CD8-positive, alpha-beta memory T cell (primary cell): ENCODE measurements at regions not wholly inside any gene's neighbourhood (a gene's known extent, or its start where the extent isn't known, plus 50 kb on each side); places are given as distances from the start of the nearest gene placed in this dataset.

Experiments
- CTCF ChIA-PET: fragments of 350-600 bp; sonication (Branson Sonifier 250); formaldehyde crosslinking; loops from one replicate; lab custom pipeline; 2021; ENCODE audit warnings: antibody characterized with exemption; lab: Charles Lee
- POLR2A ChIA-PET: fragments of 350-600 bp; sonication (Branson Sonifier 250); formaldehyde crosslinking; loops from one replicate; lab custom pipeline; 2021; ENCODE audit warnings: antibody characterized with exemption; lab: Charles Lee
- DNase-seq, 5 donors: peaks; one replicate each; pipeline versions ENCODE4 v3.0.0 to v3.0.0-alpha.2; 2020 to 2022; ENCODE audit warnings: mixed read lengths in 1 of 5
- H3K27ac ChIP-seq: one replicate; pipeline ENCODE4 v1.7.0; 2013; ENCODE audit warnings: low read depth, mild to moderate bottlenecking, low read length, moderate library complexity
- H3K27me3 ChIP-seq: 2 replicates; pipeline ENCODE4 v1.7.0; 2013; ENCODE audit warnings: low read length, mild to moderate bottlenecking; ENCODE audit not compliant: insufficient read depth, poor library complexity, severe bottlenecking
- H3K36me3 ChIP-seq: 2 replicates; pipeline ENCODE4 v1.7.0; 2013; ENCODE audit warnings: mild to moderate bottlenecking, low read length, moderate library complexity; ENCODE audit not compliant: insufficient read depth
- H3K4me1 ChIP-seq: 2 replicates; pipeline ENCODE4 v1.7.0; 2013; ENCODE audit warnings: mild to moderate bottlenecking, low read length, moderate library complexity; ENCODE audit not compliant: insufficient read depth
- H3K4me3 ChIP-seq: 2 replicates; pipeline ENCODE4 v1.7.0; 2013; ENCODE audit warnings: mild to moderate bottlenecking, low read length
- H3K9me3 ChIP-seq: 2 replicates; pipeline ENCODE4 v1.7.0; 2013; ENCODE audit warnings: mild to moderate bottlenecking, low read length
- H3K27ac Mint-ChIP-seq, 8 donors: one replicate each; pipeline ENCODE4 v1.8.0; 2020 to 2021; ENCODE audit warnings: mixed read lengths in 8 of 8, mild to moderate bottlenecking in 6 of 8, inconsistent platforms in 3 of 8, moderate library complexity in 3 of 8
- H3K27me3 Mint-ChIP-seq, 2 donors: one replicate each; pipeline ENCODE4 v1.8.0; 2020 to 2021; ENCODE audit warnings: mixed read lengths in 2 of 2, mild to moderate bottlenecking in 1 of 2, moderate library complexity in 1 of 2
- H3K36me3 Mint-ChIP-seq, 3 donors: one replicate each; pipeline ENCODE4 v1.8.0; 2020 to 2021; ENCODE audit warnings: mixed read lengths in 3 of 3, inconsistent platforms in 1 of 3, mild to moderate bottlenecking in 1 of 3
- H3K4me1 Mint-ChIP-seq, 3 donors: one replicate each; pipeline ENCODE4 v1.8.0; 2020 to 2021; ENCODE audit warnings: mixed read lengths in 3 of 3, inconsistent platforms in 1 of 3, mild to moderate bottlenecking in 1 of 3
- H3K4me3 Mint-ChIP-seq, 7 donors: one replicate each; pipeline ENCODE4 v1.8.0; 2020 to 2021; ENCODE audit warnings: mixed read lengths in 7 of 7, mild to moderate bottlenecking in 6 of 7, moderate library complexity in 4 of 7, inconsistent platforms in 2 of 7
- H3K9me3 Mint-ChIP-seq, 5 donors: one replicate each; pipeline ENCODE4 v1.8.0; 2020 to 2022; ENCODE audit warnings: mixed read lengths in 5 of 5, mild to moderate bottlenecking in 3 of 5, moderate library complexity in 2 of 5, inconsistent platforms in 1 of 5

- Histone ChIP-seq H3K36me3 (no peaks in the 10 kb centered on the region), H3K27ac (no peak overlapping the region), H3K9me3 (no peaks in the 10 kb centered on the region), H3K27me3 (no peaks in the 10 kb centered on the region), H3K4me1 (no peaks in the 10 kb centered on the region), H3K4me3 (no peak overlapping the region)
- Mint-ChIP-seq H3K4me3 (no peak overlapping the region), H3K27ac (no peak overlapping the region), H3K9me3 (peaks cover 0 to 3% (median 0%) of the 10 kb centered on the region in 5 donors), H3K4me1 (no peaks in the 10 kb centered on the region), H3K27me3 (peaks cover 0 to 2% of the 10 kb centered on the region in 2 donors), H3K36me3 (no peaks in the 10 kb centered on the region)
- CTCF ChIA-PET = no interaction called here
- POLR2A ChIA-PET = no interaction called here
- no peak for DNase-seq
Observed at GRCh38 chr18:78090584-78090983, 840.9 kb downstream of the GALR1 start.

DNA sequence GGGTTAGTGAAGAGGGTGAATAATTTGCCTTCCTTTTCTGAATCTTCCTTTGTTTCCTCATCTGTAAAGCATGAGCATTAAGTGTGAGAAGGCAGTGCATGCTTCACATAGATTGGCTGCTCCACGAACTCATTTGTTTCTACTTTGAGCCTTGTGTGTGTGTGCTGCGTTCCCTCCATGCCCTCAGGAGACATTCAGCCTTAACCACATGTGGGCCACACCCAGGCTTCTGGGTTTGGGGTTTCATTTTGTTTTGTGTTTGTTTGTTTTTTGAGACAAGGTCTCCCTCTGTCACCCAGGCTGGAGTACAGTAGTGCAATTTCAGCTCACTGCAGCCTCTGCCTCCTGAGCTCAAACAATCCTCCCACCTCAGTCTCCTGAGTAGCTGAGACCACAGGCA, 843.3 kb downstream of the GALR1 start:
- Histone ChIP-seq H3K9me3 (no peaks in the 10 kb centered on the region), H3K4me3 (no peak overlapping the region), H3K27ac (no peak overlapping the region), H3K4me1 (no peaks in the 10 kb centered on the region), H3K27me3 (no peaks in the 10 kb centered on the region), H3K36me3 (no peaks in the 10 kb centered on the region)
- Mint-ChIP-seq H3K4me1 (no peaks in the 10 kb centered on the region), H3K27ac (no peak overlapping the region), H3K9me3 (peaks cover 0 to 7% (median 0%) of the 10 kb centered on the region in 5 donors), H3K36me3 (no peaks in the 10 kb centered on the region), H3K4me3 (no peak overlapping the region), H3K27me3 (peaks cover 0 to 2% of the 10 kb centered on the region in 2 donors)
- ChIA-PET POLR2A (no interaction called here), CTCF (no interaction called here)
- no peak for DNase-seq

GRCh38 chr18:78099979-78100588, 850.4 kb downstream of the GALR1 start:
- DNase-seq = no peak
- H3K9me3 Mint-ChIP-seq = peaks cover 0 to 6% (median 0%) of the 10 kb centered on the region in 5 donors

DNA sequence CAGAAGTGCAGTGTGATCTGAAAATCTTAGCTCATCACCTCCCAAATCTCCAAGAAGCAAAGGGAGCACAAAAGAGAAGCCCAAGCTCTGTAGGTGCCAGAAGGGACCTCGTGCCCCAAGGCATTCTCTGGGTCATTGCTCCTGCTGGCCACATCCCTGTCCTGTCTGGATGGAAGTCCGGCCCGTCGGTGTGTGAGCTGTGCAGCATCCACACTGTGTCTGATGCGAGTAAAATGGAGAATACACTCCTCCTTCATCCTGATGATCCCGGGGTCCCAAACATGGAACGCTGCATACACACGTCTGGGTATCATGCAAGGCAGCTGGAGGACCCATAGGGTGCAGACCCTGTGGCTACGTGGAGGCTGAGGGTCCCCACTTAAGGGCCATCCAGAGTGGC, 851.4 kb downstream of the GALR1 start:
- CTCF ChIA-PET = no interaction called here
- Mint-ChIP-seq H3K36me3 (no peaks in the 10 kb centered on the region), H3K4me1 (no peaks in the 10 kb centered on the region), H3K27ac (no peak overlapping the region), H3K27me3 (peaks cover 0 to 1% of the 10 kb centered on the region in 2 donors), H3K9me3 (peaks cover 0 to 6% (median 0%) of the 10 kb centered on the region in 5 donors), H3K4me3 (no peak overlapping the region)
- Histone ChIP-seq H3K27ac (no peak overlapping the region), H3K36me3 (no peaks in the 10 kb centered on the region), H3K4me3 (no peak overlapping the region), H3K4me1 (no peaks in the 10 kb centered on the region), H3K27me3 (no peaks in the 10 kb centered on the region), H3K9me3 (no peaks in the 10 kb centered on the region)
- DNase-seq = no peak
- POLR2A ChIA-PET = no interaction called here

More at GRCh38 chr18:78099979-78100588, 850.4 kb downstream of the GALR1 start:
- Mint-ChIP-seq H3K27me3 (peaks cover 0 to 1% of the 10 kb centered on the region in 2 donors), H3K4me1 (no peaks in the 10 kb centered on the region), H3K36me3 (no peaks in the 10 kb centered on the region), H3K27ac (no peak overlapping the region), H3K4me3 (no peak overlapping the region)
- no peaks in the 10 kb centered on the region for H3K4me1 ChIP-seq
- no peaks in the 10 kb centered on the region for H3K9me3 ChIP-seq
- H3K4me3 ChIP-seq = no peak overlapping the region
- no peak overlapping the region for H3K27ac ChIP-seq
- POLR2A ChIA-PET = no interaction called here
- H3K36me3 ChIP-seq = no peaks in the 10 kb centered on the region
- CTCF ChIA-PET = no interaction called here
- no peaks in the 10 kb centered on the region for H3K27me3 ChIP-seq

GRCh38 chr18:78102135-78102534, 852.5 kb downstream of the GALR1 start:
- Mint-ChIP-seq H3K9me3 (peaks cover 0 to 6% (median 5%) of the 10 kb centered on the region in 5 donors), H3K36me3 (no peaks in the 10 kb centered on the region), H3K27ac (no peak overlapping the region), H3K4me1 (no peaks in the 10 kb centered on the region), H3K4me3 (no peak overlapping the region), H3K27me3 (peaks cover 0 to 1% of the 10 kb centered on the region in 2 donors)
- no peaks in the 10 kb centered on the region for H3K36me3 ChIP-seq
- POLR2A ChIA-PET = no interaction called here
- H3K27ac ChIP-seq = no peak overlapping the region
- DNase-seq = no peak
- H3K27me3 ChIP-seq = no peaks in the 10 kb centered on the region
- no peaks in the 10 kb centered on the region for H3K9me3 ChIP-seq
- CTCF ChIA-PET = no interaction called here
- no peaks in the 10 kb centered on the region for H3K4me1 ChIP-seq
- no peak overlapping the region for H3K4me3 ChIP-seq

- Histone ChIP-seq H3K4me3 (no peak overlapping the region), H3K27me3 (no peaks in the 10 kb centered on the region), H3K4me1 (no peaks in the 10 kb centered on the region), H3K27ac (no peak overlapping the region), H3K9me3 (no peaks in the 10 kb centered on the region), H3K36me3 (no peaks in the 10 kb centered on the region)
- no peak overlapping the region for H3K27ac Mint-ChIP-seq
- H3K4me1 Mint-ChIP-seq = no peaks in the 10 kb centered on the region
- H3K27me3 Mint-ChIP-seq = peaks cover 0 to 4% of the 10 kb centered on the region in 2 donors
- CTCF ChIA-PET = no interaction called here
- no peaks in the 10 kb centered on the region for H3K36me3 Mint-ChIP-seq
- peaks cover 0 to 9% (median 2%) of the 10 kb centered on the region in 5 donors for H3K9me3 Mint-ChIP-seq
- no peak for DNase-seq
- no peak overlapping the region for H3K4me3 Mint-ChIP-seq
- POLR2A ChIA-PET = no interaction called here
Observed at GRCh38 chr18:78105611-78106010, 856.0 kb downstream of the GALR1 start.

DNA sequence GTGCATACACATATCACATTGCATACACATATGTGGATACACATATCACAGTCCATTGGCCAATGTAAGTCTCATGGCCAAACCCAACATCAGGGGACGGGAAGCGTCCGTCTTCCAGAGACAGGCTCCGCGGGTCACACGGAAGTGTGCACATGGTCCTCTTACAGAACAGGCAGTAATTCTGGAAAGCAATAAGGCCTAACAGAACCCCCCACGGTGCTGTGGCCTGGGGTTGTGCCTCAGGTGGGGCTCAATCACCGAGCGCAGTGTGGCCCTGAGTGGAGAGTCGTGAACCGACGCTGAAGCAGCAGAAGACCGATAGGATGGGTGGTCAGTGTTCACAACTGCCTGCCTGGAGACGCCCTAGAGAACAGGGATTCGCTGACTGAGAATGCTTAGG, 857.3 kb downstream of the GALR1 start:
- no peak overlapping the region for H3K27ac ChIP-seq

DNA sequence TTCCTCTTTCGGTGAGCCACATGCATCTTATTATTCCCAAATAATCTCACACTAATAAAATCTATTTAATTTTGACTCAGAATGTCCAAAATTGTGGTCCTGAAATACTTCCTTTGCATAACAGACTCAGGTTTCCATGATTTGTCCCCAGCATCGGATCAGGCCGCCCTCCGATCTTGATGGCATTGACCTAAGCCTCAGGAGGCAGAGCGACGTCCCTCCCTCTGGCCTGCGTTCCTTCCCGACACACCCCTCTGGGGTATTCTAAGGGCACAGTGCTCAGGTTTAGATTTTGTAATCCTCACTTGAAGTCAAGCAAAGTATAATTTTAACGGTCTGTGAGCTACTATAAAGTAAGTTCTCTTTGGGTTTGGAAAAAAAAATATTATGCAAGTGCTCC, 857.7 kb downstream of the GALR1 start:
- no peaks in the 10 kb centered on the region for H3K9me3 ChIP-seq
- DNase-seq = no peak
- Mint-ChIP-seq H3K27me3 (peaks cover 0 to 4% of the 10 kb centered on the region in 2 donors), H3K4me3 (no peak overlapping the region), H3K36me3 (no peaks in the 10 kb centered on the region), H3K27ac (no peak overlapping the region), H3K4me1 (no peaks in the 10 kb centered on the region), H3K9me3 (peaks cover 0 to 9% (median 2%) of the 10 kb centered on the region in 5 donors)
- H3K4me1 ChIP-seq = no peaks in the 10 kb centered on the region
- no peaks in the 10 kb centered on the region for H3K36me3 ChIP-seq
- ChIA-PET POLR2A (no interaction called here), CTCF (no interaction called here)
- H3K4me3 ChIP-seq = no peak overlapping the region
- no peak overlapping the region for H3K27ac ChIP-seq
- H3K27me3 ChIP-seq = no peaks in the 10 kb centered on the region

More for the DNA sequence above, 857.3 kb downstream of the GALR1 start:
- Histone ChIP-seq H3K9me3 (no peaks in the 10 kb centered on the region), H3K27me3 (no peaks in the 10 kb centered on the region), H3K4me1 (no peaks in the 10 kb centered on the region), H3K4me3 (no peak overlapping the region), H3K36me3 (no peaks in the 10 kb centered on the region)
- Mint-ChIP-seq H3K27ac (peak overlapping the region in 1 of 8 donors; percentile 22), H3K9me3 (peaks cover 0 to 9% (median 2%) of the 10 kb centered on the region in 5 donors), H3K27me3 (peaks cover 0 to 4% of the 10 kb centered on the region in 2 donors), H3K4me3 (no peak overlapping the region), H3K36me3 (no peaks in the 10 kb centered on the region), H3K4me1 (no peaks in the 10 kb centered on the region)
- CTCF ChIA-PET = no interaction called here
- POLR2A ChIA-PET = no interaction called here
- no peak for DNase-seq
